WERI-Rb-1 (cell line): ENCODE measurements at regions not wholly inside any gene's neighbourhood (a gene's known extent, or its start where the extent isn't known, plus 50 kb on each side); places are given as distances from the start of the nearest gene placed in this dataset.

Experiments
- DNase-seq: peaks from one replicate; pipeline ENCODE4 v3.0.0-alpha.2; 2020
- H3K27ac ChIP-seq: fragments of 250-450 bp; sonication (Bioruptor Pico); 2 replicates; pipeline ENCODE4 v1.5.1; 2020; ENCODE audit warnings: mild to moderate bottlenecking, moderate library complexity
- H3K27me3 ChIP-seq: fragments of 250-450 bp; sonication (Bioruptor Pico); 2 replicates; pipeline ENCODE4 v1.5.1; 2021; ENCODE audit warnings: mild to moderate bottlenecking, low read depth, moderate library complexity; ENCODE audit not compliant: insufficient read depth, severe bottlenecking
- H3K36me3 ChIP-seq: fragments of 250-450 bp; sonication (Bioruptor Pico); 2 replicates; pipeline ENCODE4 v1.5.1; 2020; ENCODE audit warnings: mild to moderate bottlenecking, moderate library complexity
- H3K4me3 ChIP-seq: 2 replicates; pipeline ENCODE4 v1.5.1; 2011; ENCODE audit warnings: low read depth, mild to moderate bottlenecking, control low read depth, low read length
- H3K9me3 ChIP-seq: fragments of 250-450 bp; sonication (Bioruptor Pico); 2 replicates; pipeline ENCODE4 v1.5.1; 2021; ENCODE audit warnings: mild to moderate bottlenecking, moderate library complexity; ENCODE audit not compliant: severe bottlenecking
- TF ChIP-seq, protein P1 (sequence below): IDR thresholded peaks from 2 replicates; pipeline ENCODE4 v1.5.1; 2011; ENCODE audit warnings: low read depth, mild to moderate bottlenecking, control low read depth, inconsistent platforms, low read length

DNA sequence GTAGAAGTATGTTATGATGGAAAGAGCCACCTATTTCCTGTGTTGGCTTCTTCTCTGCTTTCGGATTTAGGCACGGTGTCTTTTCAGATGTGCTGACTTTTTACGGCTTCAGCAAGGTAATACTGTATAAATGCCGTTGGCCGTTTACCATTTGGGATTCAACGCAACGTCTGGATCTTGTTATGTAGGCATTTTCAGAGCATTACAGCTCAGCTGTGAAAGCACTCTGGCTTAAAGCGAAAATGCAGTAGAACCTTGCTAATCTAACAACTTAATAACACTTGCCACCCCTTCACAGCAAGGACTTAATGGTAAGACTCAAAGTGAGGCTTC is 229.9 kb downstream of the EFCAB11 start:
- Histone ChIP-seq H3K36me3 (no peaks in the 10 kb centered on the region), H3K27ac (no peak overlapping the region), H3K4me3 (no peak overlapping the region), H3K27me3 (no peaks in the 10 kb centered on the region), H3K9me3 (no peaks in the 10 kb centered on the region)
- DNase-seq = no peak
- TF ChIP-seq, protein P1, sequence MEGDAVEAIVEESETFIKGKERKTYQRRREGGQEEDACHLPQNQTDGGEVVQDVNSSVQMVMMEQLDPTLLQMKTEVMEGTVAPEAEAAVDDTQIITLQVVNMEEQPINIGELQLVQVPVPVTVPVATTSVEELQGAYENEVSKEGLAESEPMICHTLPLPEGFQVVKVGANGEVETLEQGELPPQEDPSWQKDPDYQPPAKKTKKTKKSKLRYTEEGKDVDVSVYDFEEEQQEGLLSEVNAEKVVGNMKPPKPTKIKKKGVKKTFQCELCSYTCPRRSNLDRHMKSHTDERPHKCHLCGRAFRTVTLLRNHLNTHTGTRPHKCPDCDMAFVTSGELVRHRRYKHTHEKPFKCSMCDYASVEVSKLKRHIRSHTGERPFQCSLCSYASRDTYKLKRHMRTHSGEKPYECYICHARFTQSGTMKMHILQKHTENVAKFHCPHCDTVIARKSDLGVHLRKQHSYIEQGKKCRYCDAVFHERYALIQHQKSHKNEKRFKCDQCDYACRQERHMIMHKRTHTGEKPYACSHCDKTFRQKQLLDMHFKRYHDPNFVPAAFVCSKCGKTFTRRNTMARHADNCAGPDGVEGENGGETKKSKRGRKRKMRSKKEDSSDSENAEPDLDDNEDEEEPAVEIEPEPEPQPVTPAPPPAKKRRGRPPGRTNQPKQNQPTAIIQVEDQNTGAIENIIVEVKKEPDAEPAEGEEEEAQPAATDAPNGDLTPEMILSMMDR = no peak

DNA sequence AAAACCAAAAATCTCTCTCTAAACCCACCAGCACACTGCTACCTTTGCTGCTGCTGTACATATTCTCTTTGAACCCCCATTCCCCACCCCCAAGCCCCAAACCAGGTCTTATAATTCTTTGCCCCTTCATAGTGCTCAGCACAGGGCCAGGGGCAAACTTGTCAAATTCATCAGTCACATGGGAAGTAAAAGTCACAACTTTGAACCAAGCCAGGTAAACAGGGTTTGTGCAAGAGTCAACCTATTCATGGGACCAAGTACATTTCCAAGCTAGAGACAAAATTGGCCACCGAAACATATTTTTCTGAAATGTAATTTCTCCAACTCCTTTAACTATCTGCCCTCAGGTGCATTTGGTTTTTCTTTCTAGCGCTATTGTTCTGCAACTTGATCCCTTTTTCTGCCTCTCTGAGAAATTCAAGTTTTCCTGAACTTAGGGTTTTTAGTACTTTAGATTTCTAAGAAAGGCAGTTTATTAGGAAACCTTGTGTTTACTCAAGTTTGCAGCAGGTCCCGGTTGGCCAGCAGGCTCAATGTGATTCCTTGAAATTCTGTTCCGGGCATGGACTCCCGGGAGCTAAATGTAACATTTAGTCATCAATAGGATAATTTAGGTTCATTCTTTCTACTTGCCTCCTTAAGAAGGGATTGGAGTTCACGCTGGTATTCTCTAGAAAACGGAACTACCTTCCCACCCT is 230.5 kb downstream of the EFCAB11 start:
- Histone ChIP-seq H3K27me3 (no peaks in the 10 kb centered on the region), H3K27ac (no peak overlapping the region), H3K36me3 (no peaks in the 10 kb centered on the region), H3K9me3 (no peaks in the 10 kb centered on the region), H3K4me3 (no peak overlapping the region)
- no peak for DNase-seq
- TF ChIP-seq, protein P1 = no peak

DNA sequence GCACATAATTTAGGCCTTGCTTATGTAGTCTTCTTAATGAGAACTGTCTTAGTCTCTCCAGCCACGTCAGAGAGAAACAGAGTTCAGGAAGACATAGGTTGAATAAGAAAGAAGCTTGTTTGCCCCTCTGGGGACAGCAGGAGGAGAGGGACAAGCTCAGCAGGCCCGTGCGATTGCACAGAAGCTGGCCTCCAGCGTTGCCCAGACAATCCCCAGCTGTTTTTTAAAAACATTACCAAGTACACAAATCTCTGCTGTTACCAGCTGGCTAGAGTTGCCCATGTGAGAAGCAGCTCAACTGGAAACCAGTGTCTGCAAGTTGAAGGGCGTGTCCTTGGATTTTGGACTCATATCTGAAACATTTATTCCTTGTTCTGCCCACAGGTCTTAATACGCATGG is 232.6 kb downstream of the EFCAB11 start:
- H3K4me3 ChIP-seq = no peak overlapping the region
- no peak for DNase-seq
- H3K9me3 ChIP-seq = no peaks in the 10 kb centered on the region
- H3K27ac ChIP-seq = no peak overlapping the region
- H3K36me3 ChIP-seq = no peaks in the 10 kb centered on the region
- TF ChIP-seq, protein P1 = no peak
- no peaks in the 10 kb centered on the region for H3K27me3 ChIP-seq

DNA sequence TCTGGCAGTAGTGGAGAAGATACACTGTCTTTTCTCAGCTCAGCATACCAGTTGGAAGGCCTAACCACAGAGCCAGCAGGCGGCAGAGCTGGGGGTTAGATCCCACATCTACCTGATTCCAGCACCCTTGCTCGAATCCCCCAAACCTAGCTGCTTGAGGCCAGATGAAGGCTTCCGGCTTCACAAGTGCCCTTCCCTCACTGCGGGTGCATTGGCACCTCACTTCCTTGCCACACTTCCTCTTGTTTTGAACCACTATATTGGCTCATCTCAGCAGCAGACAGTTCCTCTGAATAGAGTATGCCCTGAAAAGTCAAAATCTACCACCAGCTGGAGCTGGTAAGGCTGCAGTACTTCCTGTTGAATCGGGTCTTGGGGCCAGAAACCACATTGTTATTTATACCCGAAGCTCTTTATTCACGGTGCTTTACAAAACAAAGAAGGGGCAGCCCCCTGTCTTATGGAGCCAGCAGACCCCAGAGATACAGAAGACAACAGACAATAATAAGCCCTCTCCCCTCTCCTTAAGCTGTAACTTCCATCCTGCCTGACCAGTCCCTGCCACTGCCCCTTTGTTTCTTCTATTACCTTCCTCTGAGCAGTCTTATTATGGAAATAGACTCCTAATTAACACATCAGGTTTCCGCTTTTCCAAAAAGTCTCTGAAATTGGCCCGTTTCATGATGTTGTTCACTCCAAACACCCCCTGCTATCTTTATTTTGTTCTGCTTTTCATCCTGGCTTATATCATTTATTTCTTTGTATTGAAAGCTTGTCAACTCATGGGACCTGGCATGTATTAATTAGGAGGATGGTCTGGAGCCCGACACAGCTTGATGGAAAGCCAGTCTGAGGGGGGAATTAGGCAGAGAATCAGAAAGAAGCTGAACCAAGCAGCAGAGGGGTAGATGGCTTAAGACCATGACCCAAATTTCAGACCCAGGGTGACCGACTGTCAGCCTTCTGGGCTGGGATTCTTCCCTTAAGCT is 233.5 kb downstream of the EFCAB11 start:
- Histone ChIP-seq H3K36me3 (no peaks in the 10 kb centered on the region), H3K4me3 (no peak overlapping the region), H3K9me3 (no peaks in the 10 kb centered on the region), H3K27me3 (no peaks in the 10 kb centered on the region), H3K27ac (no peak overlapping the region)
- TF ChIP-seq, protein P1 = no peak
- DNase-seq = no peak

DNA sequence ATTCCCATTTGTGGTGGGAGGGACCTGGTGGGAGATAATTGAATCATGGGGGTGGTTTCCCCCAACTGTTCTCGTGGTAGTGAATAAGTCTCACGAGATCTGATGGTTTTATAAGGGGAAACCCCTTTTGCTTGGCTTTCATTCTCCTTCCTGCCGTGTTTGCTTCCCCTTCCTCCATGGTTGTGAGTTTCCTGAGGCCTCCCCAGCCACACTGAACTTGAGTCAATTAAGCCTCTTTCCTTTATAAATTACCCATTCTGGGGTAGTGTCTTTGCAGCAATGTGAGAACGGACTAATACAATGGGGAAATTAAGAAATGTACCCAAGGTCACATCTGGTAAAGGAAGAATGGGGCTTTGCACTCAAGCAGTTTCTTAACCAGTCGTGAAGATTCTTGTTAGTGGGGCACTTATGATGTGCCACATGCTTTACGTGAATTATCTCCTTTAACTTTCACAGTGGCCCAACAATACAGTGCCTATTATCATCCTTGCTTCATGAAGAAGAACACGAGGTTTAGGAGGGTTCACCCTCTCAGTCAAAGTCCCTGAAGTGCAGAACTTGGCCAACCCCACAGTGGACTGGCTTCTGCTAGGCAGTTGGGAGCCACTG is 234.3 kb downstream of the EFCAB11 start:
- Histone ChIP-seq H3K27ac (no peak overlapping the region), H3K9me3 (no peaks in the 10 kb centered on the region), H3K36me3 (no peaks in the 10 kb centered on the region), H3K27me3 (no peaks in the 10 kb centered on the region), H3K4me3 (no peak overlapping the region)
- DNase-seq = no peak
- TF ChIP-seq, protein P1 = no peak
